Neural progenitor cell (in vitro differentiated cells): ENCODE measurements at regions not wholly inside any gene's neighbourhood (a gene's known extent, or its start where the extent isn't known, plus 50 kb on each side); places are given as distances from the start of the nearest gene placed in this dataset.

ENCODE experiments used
- DNase-seq: peaks from one replicate; pipeline ENCODE4 v3.0.0-alpha.2; 2016; ENCODE audit warnings: low spot score
- H2AFZ ChIP-seq: fragments of 200-600 bp; sonication (generic); replicated peaks from 2 replicates; pipeline ENCODE4 v1.6.1; 2016; ENCODE audit warnings: antibody characterized with exemption
- H3F3A ChIP-seq: fragments of 200-600 bp; sonication (generic); 2 replicates; pipeline ENCODE4 v1.6.1; 2016; ENCODE audit warnings: antibody characterized with exemption, low read depth
- H3K27ac ChIP-seq: fragments of 200-600 bp; sonication (generic); 2 replicates; pipeline ENCODE4 v1.5.1; 2016; ENCODE audit warnings: mild to moderate bottlenecking
- H3K27me3 ChIP-seq: fragments of 200-600 bp; sonication (generic); 2 replicates; pipeline ENCODE4 v1.6.1; 2016; ENCODE audit warnings: mild to moderate bottlenecking, moderate library complexity
- H3K36me3 ChIP-seq: fragments of 200-600 bp; sonication (generic); 2 replicates; pipeline ENCODE4 v1.5.1; 2016
- H3K4me1 ChIP-seq: fragments of 200-600 bp; sonication (generic); 2 replicates; pipeline ENCODE4 v1.6.1; 2016; ENCODE audit warnings: mixed run types
- H3K4me2 ChIP-seq: fragments of 200-600 bp; sonication (generic); 2 replicates; pipeline ENCODE4 v1.6.1; 2016
- H3K4me3 ChIP-seq: fragments of 200-600 bp; sonication (generic); 2 replicates; pipeline ENCODE4 v1.5.1; 2016
- H3K79me2 ChIP-seq: fragments of 200-600 bp; sonication (generic); 2 replicates; pipeline ENCODE4 v1.6.1; 2016; ENCODE audit warnings: low read depth
- H3K9ac ChIP-seq: fragments of 200-600 bp; sonication (generic); 2 replicates; pipeline ENCODE4 v1.6.1; 2016
- H3K9me3 ChIP-seq: fragments of 200-600 bp; sonication (generic); 2 replicates; pipeline ENCODE4 v1.5.1; 2016; ENCODE audit warnings: low read depth
- H4K20me1 ChIP-seq: fragments of 200-600 bp; sonication (generic); 2 replicates; pipeline ENCODE4 v1.6.1; 2016; ENCODE audit warnings: low read depth
- H3K27ac Mint-ChIP-seq: 3 replicates; pipeline ENCODE4 v1.8.0; 2021; ENCODE audit warnings: mixed read lengths
- H3K27me3 Mint-ChIP-seq: 2 replicates; pipeline ENCODE4 v1.8.0; 2022; ENCODE audit warnings: low read depth, mild to moderate bottlenecking, inconsistent platforms, moderate library complexity, mixed read lengths; ENCODE audit not compliant: insufficient read depth
- H3K36me3 Mint-ChIP-seq: 3 replicates; pipeline ENCODE4 v1.8.0; 2021; ENCODE audit warnings: mixed read lengths
- H3K4me1 Mint-ChIP-seq: 3 replicates; pipeline ENCODE4 v1.8.0; 2021; ENCODE audit warnings: mixed read lengths
- H3K4me3 Mint-ChIP-seq: 3 replicates; pipeline ENCODE4 v1.8.0; 2021; ENCODE audit warnings: mild to moderate bottlenecking, moderate library complexity, mixed read lengths
- H3K9me3 Mint-ChIP-seq: 3 replicates; pipeline ENCODE4 v1.8.0; 2020; ENCODE audit warnings: mixed read lengths
- CTCF ChIP-seq: fragments of 200-600 bp; sonication (generic); IDR thresholded peaks from 2 replicates; pipeline ENCODE4 v1.5.1; 2017; ENCODE audit warnings: antibody characterized with exemption, mild to moderate bottlenecking
- EZH2 ChIP-seq: fragments of 200-600 bp; sonication (generic); IDR thresholded peaks from 2 replicates; pipeline ENCODE4 v1.6.1; 2017; ENCODE audit warnings: antibody characterized with exemption, mild to moderate bottlenecking, moderate library complexity
- EZH2phosphoT487 ChIP-seq: fragments of 200-600 bp; sonication (generic); IDR thresholded peaks from 2 replicates; pipeline ENCODE4 v1.6.1; 2017; ENCODE audit warnings: antibody characterized with exemption

- Histone ChIP-seq H3K4me1 (peaks cover 11% of the 10 kb centered on the region), H3K36me3 (no peaks in the 10 kb centered on the region), H3K79me2 (no peaks in the 10 kb centered on the region), H3K9ac (no peak overlapping the region), H4K20me1 (no peaks in the 10 kb centered on the region), H3K9me3 (no peaks in the 10 kb centered on the region), H3K27ac (no peak overlapping the region), H2AFZ (no peak overlapping the region), H3K4me3 (no peak overlapping the region), H3K27me3 (no peaks in the 10 kb centered on the region), H3F3A (peaks cover 4% of the 10 kb centered on the region), H3K4me2 (no peak overlapping the region)
- Mint-ChIP-seq H3K4me1 (peaks cover 53% of the 10 kb centered on the region), H3K36me3 (no peaks in the 10 kb centered on the region), H3K27me3 (peaks cover 10% of the 10 kb centered on the region), H3K4me3 (peak overlapping the region; percentile 63), H3K9me3 (peaks cover 4% of the 10 kb centered on the region), H3K27ac (no peak overlapping the region)
- TF ChIP-seq EZH2 (no peak), CTCF (no peak), EZH2phosphoT487 (no peak)
- DNase-seq: no peak
Observed at GRCh38 chrX:69284491-69284890, 119.2 kb upstream of the PJA1 start.

- H3K27me3 ChIP-seq: no peaks in the 10 kb centered on the region
Observed at GRCh38 chrX:69282893-69283690, 117.8 kb upstream of the PJA1 start.

GRCh38 chrX:69280933-69281332, 115.7 kb upstream of the PJA1 start:
- Mint-ChIP-seq H3K27me3 (peaks cover 10% of the 10 kb centered on the region), H3K9me3 (peaks cover 4% of the 10 kb centered on the region), H3K4me1 (peaks cover 66% of the 10 kb centered on the region), H3K27ac (peak overlapping the region; percentile 51), H3K4me3 (no peak overlapping the region), H3K36me3 (no peaks in the 10 kb centered on the region)
- no peak overlapping the region for H3K4me2 ChIP-seq
- H3K79me2 ChIP-seq: no peaks in the 10 kb centered on the region
- no peak overlapping the region for H3K9ac ChIP-seq
- no peak overlapping the region for H3K4me3 ChIP-seq
- H3K9me3 ChIP-seq: no peaks in the 10 kb centered on the region
- no peak overlapping the region for H2AFZ ChIP-seq
- peaks cover 22% of the 10 kb centered on the region for H3F3A ChIP-seq
- no peak overlapping the region for H3K27ac ChIP-seq
- TF ChIP-seq CTCF (no peak), EZH2 (no peak), EZH2phosphoT487 (no peak)
- no peaks in the 10 kb centered on the region for H3K36me3 ChIP-seq
- H3K4me1 ChIP-seq: peaks cover 27% of the 10 kb centered on the region
- peaks cover 6% of the 10 kb centered on the region for H3K27me3 ChIP-seq
- no peaks in the 10 kb centered on the region for H4K20me1 ChIP-seq
- DNase-seq: no peak

More at GRCh38 chrX:69282893-69283690, 117.8 kb upstream of the PJA1 start:
- DNase-seq: peak; percentile 33
- no peaks in the 10 kb centered on the region for H3K9me3 ChIP-seq
- peaks cover 4% of the 10 kb centered on the region for H3K9me3 Mint-ChIP-seq
- H3K27ac ChIP-seq: no peak overlapping the region
- no peak overlapping the region for H2AFZ ChIP-seq
- peaks cover 11% of the 10 kb centered on the region for H3F3A ChIP-seq
- H3K27ac Mint-ChIP-seq: no peak overlapping the region
- no peak overlapping the region for H3K9ac ChIP-seq
- peaks cover 10% of the 10 kb centered on the region for H3K27me3 Mint-ChIP-seq
- H3K4me3 ChIP-seq: no peak overlapping the region
- no peaks in the 10 kb centered on the region for H3K36me3 Mint-ChIP-seq
- no peaks in the 10 kb centered on the region for H4K20me1 ChIP-seq
- peaks cover 21% of the 10 kb centered on the region for H3K4me1 ChIP-seq
- no peak for TF ChIP-seq EZH2phosphoT487
- TF ChIP-seq CTCF: peak; percentile 33
- no peak overlapping the region for H3K4me3 Mint-ChIP-seq
- H3K4me2 ChIP-seq: no peak overlapping the region
- no peaks in the 10 kb centered on the region for H3K79me2 ChIP-seq
- H3K4me1 Mint-ChIP-seq: peaks cover 59% of the 10 kb centered on the region
- H3K36me3 ChIP-seq: no peaks in the 10 kb centered on the region
